ENCODE measurements at regions not wholly inside any gene's neighbourhood (a gene's known extent, or its start where the extent isn't known, plus 50 kb on each side); places are given as distances from the start of the nearest gene placed in this dataset.

DNA sequence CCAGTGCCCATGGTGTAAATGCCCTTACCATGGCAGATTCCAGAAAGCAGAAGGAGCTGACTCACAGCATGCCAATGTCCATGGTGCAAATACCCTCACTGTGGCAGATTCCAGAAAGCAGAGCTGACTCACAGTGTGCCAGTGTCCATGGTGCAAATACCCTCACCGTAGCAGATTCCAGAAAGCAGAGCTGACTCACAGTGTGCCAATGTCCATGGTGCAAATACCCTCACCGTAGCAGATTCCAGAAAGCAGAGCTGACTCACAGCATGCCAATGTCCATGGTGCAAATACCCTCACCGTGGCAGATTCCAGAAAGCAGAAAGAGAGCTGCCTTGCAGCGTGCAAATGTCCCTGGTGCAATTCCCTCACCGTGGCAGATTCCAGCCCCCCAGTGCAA, 163.8 kb upstream of the SOX1 start:
- TF ChIP-seq, protein P1, sequence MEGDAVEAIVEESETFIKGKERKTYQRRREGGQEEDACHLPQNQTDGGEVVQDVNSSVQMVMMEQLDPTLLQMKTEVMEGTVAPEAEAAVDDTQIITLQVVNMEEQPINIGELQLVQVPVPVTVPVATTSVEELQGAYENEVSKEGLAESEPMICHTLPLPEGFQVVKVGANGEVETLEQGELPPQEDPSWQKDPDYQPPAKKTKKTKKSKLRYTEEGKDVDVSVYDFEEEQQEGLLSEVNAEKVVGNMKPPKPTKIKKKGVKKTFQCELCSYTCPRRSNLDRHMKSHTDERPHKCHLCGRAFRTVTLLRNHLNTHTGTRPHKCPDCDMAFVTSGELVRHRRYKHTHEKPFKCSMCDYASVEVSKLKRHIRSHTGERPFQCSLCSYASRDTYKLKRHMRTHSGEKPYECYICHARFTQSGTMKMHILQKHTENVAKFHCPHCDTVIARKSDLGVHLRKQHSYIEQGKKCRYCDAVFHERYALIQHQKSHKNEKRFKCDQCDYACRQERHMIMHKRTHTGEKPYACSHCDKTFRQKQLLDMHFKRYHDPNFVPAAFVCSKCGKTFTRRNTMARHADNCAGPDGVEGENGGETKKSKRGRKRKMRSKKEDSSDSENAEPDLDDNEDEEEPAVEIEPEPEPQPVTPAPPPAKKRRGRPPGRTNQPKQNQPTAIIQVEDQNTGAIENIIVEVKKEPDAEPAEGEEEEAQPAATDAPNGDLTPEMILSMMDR (conservative IDR thresholded peaks at IDR 0.05): no peak
- TF ChIP-seq ZFX (IDR thresholded peaks at IDR 0.05): no peak

Data from C4-2B (cell line).